ENCODE measurements at regions not wholly inside any gene's neighbourhood (a gene's known extent, or its start where the extent isn't known, plus 50 kb on each side); places are given as distances from the start of the nearest gene placed in this dataset.

DNA sequence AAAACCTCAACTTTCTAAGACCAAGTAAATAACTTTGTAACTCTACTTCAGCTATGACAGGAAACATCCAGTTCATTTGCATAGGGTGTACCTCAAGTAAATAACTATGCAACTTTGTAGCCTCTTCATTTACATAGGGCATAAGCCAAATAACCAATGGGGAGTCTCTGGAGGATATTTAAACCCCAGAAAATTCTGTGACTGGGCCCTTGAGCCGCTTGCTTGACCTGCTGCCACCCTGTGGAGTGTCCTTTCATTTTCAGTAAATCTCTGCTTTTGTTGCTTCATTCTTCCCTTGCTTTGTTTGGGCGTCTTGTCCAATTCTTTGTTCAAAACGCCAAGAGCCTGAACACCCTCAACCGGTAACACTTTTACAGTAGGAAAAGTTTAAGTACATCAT, 1112.7 kb upstream of the NRXN1 start:
- H3K4me3 ChIP-seq (ENCODE audit: control insufficient read depth in 2 of 3, extremely low read depth in 1 of 3, insufficient read depth in 2 of 3, low read depth in 1 of 3, low read length in 3 of 3): no peak overlapping the region
- no peaks in the 10 kb centered on the region for H3K27me3 ChIP-seq (ENCODE audit: control insufficient read depth, extremely low read depth, insufficient read depth, low read length)
- no peaks in the 10 kb centered on the region for H3K4me1 ChIP-seq (ENCODE audit: control insufficient read depth, extremely low read depth, insufficient read depth, low read length)
- FAIRE-seq: no peak
- no peak overlapping the region for H2AFZ ChIP-seq (ENCODE audit: control insufficient read depth, low read length)
- H3K36me3 ChIP-seq (ENCODE audit: control insufficient read depth in 2 of 2, extremely low read depth in 1 of 2, insufficient read depth in 2 of 2, low read length in 2 of 2): no peaks in the 10 kb centered on the region
- no peak overlapping the region for H3K4me2 ChIP-seq (ENCODE audit: control insufficient read depth, extremely low read depth, insufficient read depth, low read depth, low read length)
- dilution Hi-C loops (cut with MboI; ENCODE audit: extremely low pct_ligation_motif_present, low sequenced_read_pairs): no loop called here
- no peak overlapping the region for H3K9ac ChIP-seq (ENCODE audit: control insufficient read depth, extremely low read depth, insufficient read depth, low read length)
- DNase-seq (ENCODE audit: low read depth, low spot score): no peak
- no peaks in the 10 kb centered on the region for H3K9me1 ChIP-seq (ENCODE audit: control insufficient read depth, extremely low read depth, insufficient read depth, low read length)
- no peaks in the 10 kb centered on the region for H3K79me2 ChIP-seq (ENCODE audit: control insufficient read depth, insufficient read depth, low read length)
- no peaks in the 10 kb centered on the region for H4K20me1 ChIP-seq (ENCODE audit: control insufficient read depth, extremely low read depth, insufficient read depth, low read length)
- H3K27ac ChIP-seq (ENCODE audit: control insufficient read depth, insufficient read depth, low read length): no peak overlapping the region
- TF ChIP-seq EZH2 (IDR thresholded peaks at IDR 0.05; ENCODE audit: low read length): no peak
- TF ChIP-seq CTCF (optimal IDR thresholded peaks at IDR 0.05 in 1 of 3, IDR thresholded peaks at IDR 0.05 in 1 of 3, conservative IDR thresholded peaks at IDR 0.05 in 1 of 3; ENCODE audit: extremely low read depth in 1 of 3, insufficient read depth in 2 of 3, low read length in 3 of 3): no peak
- no peaks in the 10 kb centered on the region for H3K9me3 ChIP-seq (ENCODE audit: control insufficient read depth, low read depth, low read length)

DNA sequence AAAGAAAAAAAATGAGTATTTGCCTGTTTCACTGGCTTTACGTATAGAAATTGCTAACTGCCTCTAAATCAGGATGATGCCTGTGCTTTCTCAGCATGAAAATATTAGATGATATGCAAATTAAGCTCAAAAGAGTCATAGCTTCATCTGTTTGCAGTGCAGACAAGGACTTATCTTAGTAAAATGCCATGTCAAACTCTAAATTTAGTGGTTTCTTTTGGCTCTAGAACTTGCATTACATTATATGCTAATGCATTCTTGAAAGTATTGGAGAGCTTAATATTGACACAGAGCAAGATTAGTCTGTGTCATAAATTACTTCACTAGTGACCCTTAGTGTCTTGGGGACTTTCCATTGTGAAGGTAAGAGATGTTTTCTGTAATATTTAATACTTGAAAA, 1109.1 kb upstream of the NRXN1 start:
- Histone ChIP-seq H3K79me2 (ENCODE audit: control insufficient read depth, insufficient read depth, low read length) (no peaks in the 10 kb centered on the region), H3K27ac (ENCODE audit: control insufficient read depth, insufficient read depth, low read length) (no peak overlapping the region), H3K4me1 (ENCODE audit: control insufficient read depth, extremely low read depth, insufficient read depth, low read length) (no peaks in the 10 kb centered on the region), H3K4me2 (ENCODE audit: control insufficient read depth, extremely low read depth, insufficient read depth, low read depth, low read length) (no peak overlapping the region), H3K9me3 (ENCODE audit: control insufficient read depth, low read depth, low read length) (no peaks in the 10 kb centered on the region), H4K20me1 (ENCODE audit: control insufficient read depth, extremely low read depth, insufficient read depth, low read length) (no peaks in the 10 kb centered on the region), H3K9me1 (ENCODE audit: control insufficient read depth, extremely low read depth, insufficient read depth, low read length) (no peaks in the 10 kb centered on the region), H3K27me3 (ENCODE audit: control insufficient read depth, extremely low read depth, insufficient read depth, low read length) (no peaks in the 10 kb centered on the region), H3K4me3 (ENCODE audit: control insufficient read depth in 2 of 3, extremely low read depth in 1 of 3, insufficient read depth in 2 of 3, low read depth in 1 of 3, low read length in 3 of 3) (no peak overlapping the region), H3K9ac (ENCODE audit: control insufficient read depth, extremely low read depth, insufficient read depth, low read length) (no peak overlapping the region), H2AFZ (ENCODE audit: control insufficient read depth, low read length) (no peak overlapping the region), H3K36me3 (ENCODE audit: control insufficient read depth in 2 of 2, extremely low read depth in 1 of 2, insufficient read depth in 2 of 2, low read length in 2 of 2) (no peaks in the 10 kb centered on the region)
- no peak for DNase-seq (ENCODE audit: low read depth, low spot score)
- TF ChIP-seq EZH2 (IDR thresholded peaks at IDR 0.05; ENCODE audit: low read length) (no peak), CTCF (optimal IDR thresholded peaks at IDR 0.05 in 1 of 3, IDR thresholded peaks at IDR 0.05 in 1 of 3, conservative IDR thresholded peaks at IDR 0.05 in 1 of 3; ENCODE audit: extremely low read depth in 1 of 3, insufficient read depth in 2 of 3, low read length in 3 of 3) (no peak)
- FAIRE-seq: no peak
- dilution Hi-C loops (cut with MboI; ENCODE audit: extremely low pct_ligation_motif_present, low sequenced_read_pairs): no loop called here
